H7 (cell line): ENCODE measurements at regions not wholly inside any gene's neighbourhood (a gene's known extent, or its start where the extent isn't known, plus 50 kb on each side); places are given as distances from the start of the nearest gene placed in this dataset.
A peak's percentile ranks its signal among the peaks of the same experiment; 100 is the strongest.

Source experiments
- DNase-seq: peaks from one replicate; pipeline ENCODE4 v3.0.0; 2012
- H3K27me3 ChIP-seq: 2 replicates; pipeline ENCODE4 v1.6.0; 2011; ENCODE audit warnings: mild to moderate bottlenecking, low read length; ENCODE audit not compliant: control insufficient read depth, insufficient read depth
- H3K36me3 ChIP-seq: replicated peaks from 2 replicates; pipeline ENCODE4 v1.5.1; 2011; ENCODE audit warnings: low read length; ENCODE audit not compliant: control insufficient read depth, insufficient read depth
- H3K4me3 ChIP-seq: 2 replicates; pipeline ENCODE4 v1.5.1; 2011; ENCODE audit warnings: low read depth, mild to moderate bottlenecking, control low read depth, low read length, moderate library complexity; ENCODE audit not compliant: insufficient read depth

DNA sequence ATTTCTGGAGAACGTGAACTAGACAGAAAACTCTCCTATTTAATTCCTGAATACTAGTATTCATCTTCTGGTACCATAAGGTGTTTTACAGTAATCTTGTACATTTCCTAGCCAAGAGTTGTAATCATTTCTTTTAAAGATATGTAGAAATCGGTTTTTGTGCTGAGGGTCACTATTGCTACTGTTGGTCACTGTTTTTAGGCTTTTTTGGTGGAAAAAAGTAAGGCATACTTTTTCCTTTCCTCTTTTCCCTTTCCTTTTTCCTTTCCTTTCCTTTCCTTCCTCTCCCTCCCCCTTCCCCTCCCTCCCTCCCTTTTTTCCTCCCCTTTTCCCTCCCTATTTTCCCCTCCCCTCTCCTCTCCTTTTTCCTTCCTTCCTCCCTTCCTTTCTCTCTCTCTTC is 706.4 kb upstream of the GOT2 start:
- no peak overlapping the region for H3K4me3 ChIP-seq
- no peaks in the 10 kb centered on the region for H3K36me3 ChIP-seq
- H3K27me3 ChIP-seq, result no peaks in the 10 kb centered on the region
- DNase-seq, result no peak

DNA sequence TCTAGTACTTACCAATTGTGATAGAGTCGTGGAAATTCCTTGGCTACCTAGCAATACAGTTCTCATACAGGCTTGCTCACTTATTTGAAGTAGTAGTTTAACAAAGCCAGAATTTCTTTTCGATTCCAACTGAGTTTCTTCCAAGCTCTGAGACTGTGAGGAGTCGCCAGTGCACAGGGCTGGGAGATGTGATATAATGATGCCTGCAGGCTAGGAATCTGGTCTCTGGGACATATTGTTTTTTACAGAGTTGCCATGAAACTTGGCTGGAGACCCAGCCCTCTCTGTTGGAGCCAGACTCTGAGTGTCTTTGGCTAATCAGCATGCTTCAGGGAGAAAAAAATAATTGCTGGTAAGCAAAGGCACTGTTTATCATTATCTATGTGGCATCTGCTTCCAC is 698.8 kb upstream of the GOT2 start:
- Histone ChIP-seq H3K27me3 (no peaks in the 10 kb centered on the region), H3K4me3 (no peak overlapping the region), H3K36me3 (no peaks in the 10 kb centered on the region)
- no peak for DNase-seq

DNA sequence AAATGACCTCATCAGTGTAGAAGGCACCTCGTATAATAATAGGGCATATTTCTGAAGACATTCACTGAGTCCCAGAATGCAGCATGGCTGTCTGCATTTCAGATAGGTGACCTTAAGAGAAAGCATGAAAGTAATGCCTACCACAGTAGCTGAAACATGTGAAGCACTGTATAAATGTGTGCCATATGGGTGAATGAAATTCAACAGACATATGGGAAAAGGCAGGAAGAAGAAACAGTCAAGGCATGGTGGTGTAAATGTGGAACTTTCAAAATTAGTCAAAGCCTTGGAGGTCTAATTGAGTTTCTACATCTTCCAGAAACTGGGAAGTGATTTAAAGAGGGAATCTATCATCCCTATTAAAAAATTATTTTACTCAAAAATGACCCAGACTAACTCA is 698.2 kb upstream of the GOT2 start:
- no peak overlapping the region for H3K4me3 ChIP-seq
- no peaks in the 10 kb centered on the region for H3K27me3 ChIP-seq
- no peaks in the 10 kb centered on the region for H3K36me3 ChIP-seq
- no peak for DNase-seq

DNA sequence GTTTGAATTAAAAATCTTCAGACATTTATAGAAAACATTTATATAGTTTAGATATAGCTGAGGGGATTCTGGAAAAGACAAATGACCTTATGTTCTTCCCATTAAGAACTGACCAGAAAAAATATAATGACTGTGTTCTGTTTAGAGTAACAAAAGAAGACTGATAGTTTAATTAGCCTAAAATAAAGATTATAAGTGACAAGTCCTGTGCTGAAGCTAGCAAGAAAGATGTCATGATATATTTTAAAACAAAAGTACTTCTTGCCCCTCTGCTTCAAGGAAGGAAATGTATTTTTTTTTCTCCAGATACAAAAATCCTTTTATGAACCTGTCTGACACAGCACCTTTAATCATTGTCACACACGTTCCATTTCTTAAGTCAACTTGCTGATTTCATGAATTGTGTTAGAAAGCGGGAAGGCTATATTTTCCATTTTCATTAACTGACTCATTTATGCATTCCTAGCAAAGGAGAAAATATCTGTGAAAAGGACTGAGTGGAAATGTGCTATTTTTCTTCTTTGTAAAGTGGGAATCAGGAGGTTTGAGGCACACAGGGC is 690.7 kb upstream of the GOT2 start:
- DNase-seq, result no peak
- H3K4me3 ChIP-seq, result no peak overlapping the region
- H3K27me3 ChIP-seq, result no peaks in the 10 kb centered on the region
- no peaks in the 10 kb centered on the region for H3K36me3 ChIP-seq

DNA sequence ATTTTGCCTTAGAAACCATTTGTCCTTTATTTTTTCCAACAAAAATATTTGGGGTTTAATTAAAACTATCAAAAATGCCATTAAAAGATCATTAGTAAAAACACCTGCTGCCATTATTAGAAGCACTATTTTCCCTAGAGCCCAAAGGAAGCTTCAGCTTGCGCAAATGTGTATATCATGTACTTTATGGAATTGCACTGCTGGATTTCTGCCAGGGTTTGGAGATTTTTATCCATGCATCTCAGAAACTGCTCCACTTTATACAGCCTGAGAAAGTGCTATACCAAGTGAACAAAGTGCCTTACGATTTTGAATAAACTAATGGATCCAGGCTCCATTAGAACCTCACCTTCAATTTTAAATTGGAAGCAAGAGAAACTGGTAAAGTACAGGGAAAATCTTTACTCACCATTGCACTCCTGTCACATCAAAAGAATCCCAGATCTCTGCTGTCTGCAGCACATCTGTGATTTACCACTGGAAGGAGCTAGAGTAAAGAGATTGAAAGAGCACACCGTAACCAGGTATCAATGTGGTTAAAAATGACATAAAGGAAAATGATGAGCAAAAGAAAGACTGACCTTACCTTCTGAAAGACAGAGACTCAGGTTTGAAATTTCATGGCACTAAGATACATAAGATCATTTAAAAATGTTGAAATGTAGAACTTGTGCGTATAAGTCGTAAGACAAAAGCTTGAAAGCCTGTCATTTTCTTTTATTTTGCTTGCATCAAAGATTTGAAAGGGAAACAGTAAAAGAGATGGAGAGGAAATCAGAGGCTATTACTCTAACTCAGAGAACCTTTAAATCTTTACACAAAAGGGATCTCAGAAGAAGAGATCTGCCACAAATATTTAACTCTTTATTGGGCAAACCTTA is 678.1 kb upstream of the GOT2 start:
- no peak overlapping the region for H3K4me3 ChIP-seq
- no peaks in the 10 kb centered on the region for H3K27me3 ChIP-seq
- DNase-seq, result peak; percentile 3
- H3K36me3 ChIP-seq, result no peaks in the 10 kb centered on the region

- Histone ChIP-seq H3K36me3 (no peaks in the 10 kb centered on the region), H3K4me3 (no peak overlapping the region), H3K27me3 (no peaks in the 10 kb centered on the region)
- DNase-seq, result no peak
Measured at GRCh38 chr16:59410451-59410850, 676.3 kb upstream of the GOT2 start.

- no peak overlapping the region for H3K4me3 ChIP-seq
- DNase-seq, result no peak
- no peaks in the 10 kb centered on the region for H3K27me3 ChIP-seq
- no peaks in the 10 kb centered on the region for H3K36me3 ChIP-seq
Measured at GRCh38 chr16:59405802-59406201, 671.7 kb upstream of the GOT2 start.

DNA sequence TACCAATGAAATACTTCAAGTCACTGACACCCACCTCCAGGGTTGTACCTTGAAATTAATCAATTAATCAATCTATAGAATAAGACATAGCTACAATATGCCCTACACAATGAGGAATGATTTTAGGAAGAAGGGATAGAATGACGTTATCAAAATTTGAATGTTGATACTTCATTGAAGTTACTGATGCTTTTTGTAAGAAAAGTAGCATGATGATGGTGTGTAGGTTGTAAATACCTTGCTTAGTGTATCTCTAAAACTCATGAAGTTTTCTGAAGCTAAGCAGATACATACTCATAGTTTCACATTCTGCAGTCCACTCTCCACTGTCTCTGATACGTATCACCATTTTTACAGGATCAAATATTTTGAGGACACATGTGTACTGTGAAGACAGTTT is 670.4 kb upstream of the GOT2 start:
- Histone ChIP-seq H3K4me3 (no peak overlapping the region), H3K36me3 (no peaks in the 10 kb centered on the region), H3K27me3 (no peaks in the 10 kb centered on the region)
- no peak for DNase-seq

- no peak for DNase-seq
- Histone ChIP-seq H3K27me3 (no peaks in the 10 kb centered on the region), H3K36me3 (no peaks in the 10 kb centered on the region), H3K4me3 (no peak overlapping the region)
Measured at GRCh38 chr16:59400830-59401229, 666.7 kb upstream of the GOT2 start.

DNA sequence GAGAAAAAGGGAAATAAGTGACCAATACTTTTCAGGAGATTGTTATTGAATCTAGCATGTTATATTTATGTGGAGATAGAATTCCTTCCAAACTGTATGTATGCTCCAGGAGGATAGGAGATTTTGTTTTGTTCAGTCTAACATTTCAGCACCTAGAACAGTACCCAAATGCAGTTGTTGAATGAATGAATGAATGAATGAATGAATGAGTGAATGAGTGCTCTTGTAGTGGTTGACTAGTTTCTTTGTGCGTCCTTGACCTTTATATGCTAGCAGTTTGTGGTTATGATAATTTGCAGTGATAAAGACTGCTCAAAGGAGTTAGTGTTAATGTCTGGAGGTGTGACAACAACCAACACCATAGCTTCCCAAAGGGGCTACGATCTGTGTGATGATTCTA is 663.5 kb upstream of the GOT2 start:
- no peaks in the 10 kb centered on the region for H3K27me3 ChIP-seq
- no peaks in the 10 kb centered on the region for H3K36me3 ChIP-seq
- no peak for DNase-seq
- no peak overlapping the region for H3K4me3 ChIP-seq

DNA sequence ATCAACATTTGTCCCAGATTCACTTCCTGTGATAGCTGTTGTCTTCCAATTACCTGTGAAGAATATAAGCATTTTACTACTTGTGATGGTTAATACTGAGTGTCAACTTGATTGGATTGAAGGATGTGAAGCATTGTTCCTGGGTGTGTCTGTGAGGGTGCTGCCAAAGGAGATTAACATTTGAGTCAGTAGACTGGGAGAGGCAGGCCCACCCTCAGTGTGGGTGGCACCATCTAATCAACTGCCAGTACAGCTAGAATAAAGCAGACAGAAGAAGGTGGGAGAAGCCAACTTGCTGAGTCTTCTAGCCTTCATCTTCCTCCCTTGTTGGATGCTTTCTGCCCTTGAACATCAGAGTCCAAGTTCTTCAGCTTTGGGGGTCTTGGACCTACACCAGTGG is 660.4 kb upstream of the GOT2 start:
- Histone ChIP-seq H3K27me3 (no peaks in the 10 kb centered on the region), H3K4me3 (no peak overlapping the region), H3K36me3 (no peaks in the 10 kb centered on the region)
- DNase-seq, result no peak

GRCh38 chr16:59392911-59393310 is 658.8 kb upstream of the GOT2 start:
- H3K36me3 ChIP-seq, result no peaks in the 10 kb centered on the region
- DNase-seq, result no peak
- H3K27me3 ChIP-seq, result no peaks in the 10 kb centered on the region
- no peak overlapping the region for H3K4me3 ChIP-seq

- no peaks in the 10 kb centered on the region for H3K27me3 ChIP-seq
- no peaks in the 10 kb centered on the region for H3K36me3 ChIP-seq
- DNase-seq, result no peak
- no peak overlapping the region for H3K4me3 ChIP-seq
Measured at GRCh38 chr16:59391617-59392364, 657.7 kb upstream of the GOT2 start.

GRCh38 chr16:59385959-59386358 is 651.8 kb upstream of the GOT2 start:
- Histone ChIP-seq H3K27me3 (no peaks in the 10 kb centered on the region), H3K4me3 (no peak overlapping the region), H3K36me3 (no peaks in the 10 kb centered on the region)
- no peak for DNase-seq

- DNase-seq, result no peak
- Histone ChIP-seq H3K27me3 (no peaks in the 10 kb centered on the region), H3K36me3 (no peaks in the 10 kb centered on the region), H3K4me3 (no peak overlapping the region)
Measured at GRCh38 chr16:59385491-59385890, 651.4 kb upstream of the GOT2 start.
